SK-N-SH treated with all-trans-retinoic acid at 6 μM for 48 hours (cell line): ENCODE measurements at regions not wholly inside any gene's neighbourhood (a gene's known extent, or its start where the extent isn't known, plus 50 kb on each side); places are given as distances from the start of the nearest gene placed in this dataset.

Experiments used
- CREB5 ChIP-seq: fragments of 250-450 bp; sonication (Bioruptor Pico); IDR thresholded peaks from 2 replicates; pipeline ENCODE4 v1.5.1; 2020; ENCODE audit warnings: low read depth, mild to moderate bottlenecking, moderate library complexity
- CSDC2 ChIP-seq: fragments of 250-450 bp; sonication (Bioruptor Pico); IDR thresholded peaks from 2 replicates; pipeline ENCODE4 v1.5.0; 2020; ENCODE audit warnings: mild to moderate bottlenecking, moderate library complexity
- ESRRG ChIP-seq: fragments of 250-450 bp; sonication (Bioruptor Pico); IDR thresholded peaks from 2 replicates; pipeline ENCODE4 v1.6.1; 2021; ENCODE audit warnings: mild to moderate bottlenecking
- OSR1 ChIP-seq: fragments of 250-450 bp; sonication (Bioruptor Pico); IDR thresholded peaks from 2 replicates; pipeline ENCODE4 v1.8.0; 2022; ENCODE audit warnings: moderate library complexity, mild to moderate bottlenecking, inconsistent platforms
- TCF4 ChIP-seq: fragments of 250-450 bp; sonication (Bioruptor Pico); IDR thresholded peaks from 2 replicates; pipeline ENCODE4 v1.8.0; 2021; ENCODE audit warnings: mild to moderate bottlenecking, moderate library complexity, borderline replicate concordance
- TSHZ2 ChIP-seq: fragments of 250-450 bp; sonication (Bioruptor Pico); IDR thresholded peaks from 2 replicates; pipeline ENCODE4 v1.5.0; 2020; ENCODE audit warnings: mild to moderate bottlenecking, moderate library complexity
- ZNF565 ChIP-seq: fragments of 450-650 bp; formaldehyde crosslinking; conservative IDR thresholded peaks from 2 replicates; pipeline ENCODE4 v1.5.0; 2020; ENCODE audit warnings: low read depth, mild to moderate bottlenecking, moderate library complexity
- TF ChIP-seq, protein P1 (sequence below): fragments of 250-450 bp; sonication (Bioruptor Pico); IDR thresholded peaks from 2 replicates; pipeline ENCODE4 v1.5.1; 2021; ENCODE audit warnings: mild to moderate bottlenecking, moderate library complexity
- TF ChIP-seq, protein P2 (sequence below): fragments of 250-450 bp; sonication (Bioruptor Pico); IDR thresholded peaks from 2 replicates; pipeline ENCODE4 v1.8.0; 2021; ENCODE audit warnings: low read depth, mild to moderate bottlenecking, moderate library complexity, borderline replicate concordance

GRCh38 chr18:45168866-45169600, 446.2 kb upstream of the SLC14A2 start:
- no peak for TF ChIP-seq TCF4
- TF ChIP-seq TSHZ2 (CRISPR knock-in tag), result no peak
- TF ChIP-seq CREB5, result no peak
- TF ChIP-seq, protein P1, sequence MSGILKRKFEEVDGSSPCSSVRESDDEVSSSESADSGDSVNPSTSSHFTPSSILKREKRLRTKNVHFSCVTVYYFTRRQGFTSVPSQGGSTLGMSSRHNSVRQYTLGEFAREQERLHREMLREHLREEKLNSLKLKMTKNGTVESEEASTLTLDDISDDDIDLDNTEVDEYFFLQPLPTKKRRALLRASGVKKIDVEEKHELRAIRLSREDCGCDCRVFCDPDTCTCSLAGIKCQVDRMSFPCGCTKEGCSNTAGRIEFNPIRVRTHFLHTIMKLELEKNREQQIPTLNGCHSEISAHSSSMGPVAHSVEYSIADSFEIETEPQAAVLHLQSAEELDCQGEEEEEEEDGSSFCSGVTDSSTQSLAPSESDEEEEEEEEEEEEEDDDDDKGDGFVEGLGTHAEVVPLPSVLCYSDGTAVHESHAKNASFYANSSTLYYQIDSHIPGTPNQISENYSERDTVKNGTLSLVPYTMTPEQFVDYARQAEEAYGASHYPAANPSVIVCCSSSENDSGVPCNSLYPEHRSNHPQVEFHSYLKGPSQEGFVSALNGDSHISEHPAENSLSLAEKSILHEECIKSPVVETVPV (CRISPR knock-in tag), result no peak
- no peak for TF ChIP-seq CSDC2 (CRISPR knock-in tag)
- TF ChIP-seq ESRRG (CRISPR knock-in tag), result no peak
- TF ChIP-seq OSR1 (CRISPR knock-in tag), result no peak
- TF ChIP-seq, protein P2, sequence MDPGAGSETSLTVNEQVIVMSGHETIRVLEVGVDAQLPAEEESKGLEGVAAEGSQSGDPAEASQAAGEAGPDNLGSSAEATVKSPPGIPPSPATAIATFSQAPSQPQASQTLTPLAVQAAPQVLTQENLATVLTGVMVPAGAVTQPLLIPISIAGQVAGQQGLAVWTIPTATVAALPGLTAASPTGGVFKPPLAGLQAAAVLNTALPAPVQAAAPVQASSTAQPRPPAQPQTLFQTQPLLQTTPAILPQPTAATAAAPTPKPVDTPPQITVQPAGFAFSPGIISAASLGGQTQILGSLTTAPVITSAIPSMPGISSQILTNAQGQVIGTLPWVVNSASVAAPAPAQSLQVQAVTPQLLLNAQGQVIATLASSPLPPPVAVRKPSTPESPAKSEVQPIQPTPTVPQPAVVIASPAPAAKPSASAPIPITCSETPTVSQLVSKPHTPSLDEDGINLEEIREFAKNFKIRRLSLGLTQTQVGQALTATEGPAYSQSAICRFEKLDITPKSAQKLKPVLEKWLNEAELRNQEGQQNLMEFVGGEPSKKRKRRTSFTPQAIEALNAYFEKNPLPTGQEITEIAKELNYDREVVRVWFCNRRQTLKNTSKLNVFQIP (CRISPR knock-in tag), result no peak
- no peak for TF ChIP-seq ZNF565
